HG02970 (cell line): ENCODE measurements at regions not wholly inside any gene's neighbourhood (a gene's known extent, or its start where the extent isn't known, plus 50 kb on each side); places are given as distances from the start of the nearest gene placed in this dataset.
"Not testable (repeated sequence)": the region's sequence is repeated elsewhere in the genome, so short reads cannot be mapped to it uniquely, and the experiment has no call there.

Experiments used
- ATAC-seq: cut with Tn5 transposase; IDR thresholded peaks from one replicate; pipeline ENCODE4 v1.9.1; 2021; ENCODE audit warnings: mild to moderate bottlenecking, moderate library complexity, moderate number of reproducible peaks; ENCODE audit not compliant: unreplicated experiment, low FRiP score

GRCh38 chr2:187857826-187858225 lies 303.6 kb upstream of the TFPI start:
- ATAC-seq = no peak

DNA sequence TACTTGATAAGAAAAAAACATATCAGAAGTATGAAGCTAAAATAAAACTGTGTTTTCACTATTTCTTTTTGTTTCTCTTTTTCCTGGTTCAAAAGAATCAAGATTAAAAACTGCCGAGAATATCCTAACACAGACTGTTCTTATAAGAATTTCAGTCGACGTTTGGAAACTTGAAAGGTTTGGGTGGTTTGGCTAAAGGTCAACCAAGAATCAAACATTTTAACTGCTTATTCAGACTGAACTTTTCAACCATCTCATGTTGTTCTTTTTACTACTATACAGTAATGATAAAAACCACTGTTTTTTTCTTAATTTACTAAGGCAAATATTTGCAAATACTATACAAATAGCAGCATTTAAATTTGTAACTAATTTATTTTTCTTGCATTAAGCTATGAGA lies 308.5 kb upstream of the TFPI start:
- no peak for ATAC-seq

DNA sequence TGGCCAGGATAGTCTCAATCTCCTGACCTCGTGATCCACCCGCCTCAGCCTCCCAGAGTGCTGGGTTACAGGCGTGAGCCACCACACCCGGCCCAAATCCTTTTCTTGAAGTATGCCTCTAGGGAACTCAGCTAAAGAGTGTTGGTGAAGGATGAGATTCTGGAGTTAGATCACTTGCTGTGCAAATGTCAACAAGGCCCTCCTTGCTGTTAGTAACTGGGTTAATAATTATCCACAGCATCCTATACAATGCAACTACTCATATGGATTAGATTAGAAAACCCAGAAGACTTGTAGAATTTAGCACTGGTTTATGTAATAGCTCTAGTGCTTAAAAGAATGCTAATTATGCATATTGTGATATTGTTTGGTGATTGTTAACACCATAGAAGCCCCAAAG lies 310.8 kb upstream of the TFPI start:
- ATAC-seq = no peak

DNA sequence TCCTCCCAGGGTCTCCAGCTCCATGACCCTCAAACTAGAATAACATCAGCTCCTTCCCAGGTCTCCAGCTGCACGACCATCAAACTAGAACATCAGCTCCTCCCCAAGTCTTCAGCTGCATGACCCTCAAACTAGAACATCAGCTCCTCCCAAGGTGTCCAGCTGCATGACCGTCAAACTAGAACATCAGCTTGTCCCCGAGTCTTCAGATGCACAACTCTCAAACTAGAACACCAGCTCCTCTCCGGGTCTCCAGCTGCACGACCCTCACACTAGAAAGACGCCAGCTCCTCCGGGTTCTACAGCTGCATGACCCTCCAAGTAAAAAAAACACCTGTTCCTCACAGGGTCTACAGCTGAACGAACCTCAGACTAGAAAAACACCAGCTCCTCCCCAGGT lies 312.9 kb upstream of the TFPI start:
- no peak for ATAC-seq

DNA sequence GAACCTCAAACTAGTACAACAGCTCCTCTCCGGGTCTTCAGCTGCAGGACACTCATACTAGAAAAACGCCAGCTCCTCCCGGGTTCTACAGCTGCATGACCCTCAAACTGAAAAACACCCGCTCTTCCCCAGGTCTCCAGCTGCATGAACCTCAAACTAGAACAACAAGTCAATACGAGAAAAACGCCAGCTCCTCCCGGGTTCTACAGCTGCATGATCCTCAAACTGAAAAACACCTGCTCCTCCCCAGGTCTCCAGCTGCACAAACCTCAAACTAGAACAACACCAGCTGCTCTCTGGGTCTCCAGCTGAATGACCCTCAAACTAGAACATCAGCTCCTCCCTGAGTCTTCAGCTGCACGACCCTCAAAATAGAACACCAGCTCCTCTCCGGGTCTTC lies 315.0 kb upstream of the TFPI start:
- ATAC-seq = no peak

GRCh38 chr2:187871506-187871905 lies 317.3 kb upstream of the TFPI start:
- ATAC-seq = no peak

- no peak for ATAC-seq
Measured at GRCh38 chr2:187873132-187873531, 318.9 kb upstream of the TFPI start.

DNA sequence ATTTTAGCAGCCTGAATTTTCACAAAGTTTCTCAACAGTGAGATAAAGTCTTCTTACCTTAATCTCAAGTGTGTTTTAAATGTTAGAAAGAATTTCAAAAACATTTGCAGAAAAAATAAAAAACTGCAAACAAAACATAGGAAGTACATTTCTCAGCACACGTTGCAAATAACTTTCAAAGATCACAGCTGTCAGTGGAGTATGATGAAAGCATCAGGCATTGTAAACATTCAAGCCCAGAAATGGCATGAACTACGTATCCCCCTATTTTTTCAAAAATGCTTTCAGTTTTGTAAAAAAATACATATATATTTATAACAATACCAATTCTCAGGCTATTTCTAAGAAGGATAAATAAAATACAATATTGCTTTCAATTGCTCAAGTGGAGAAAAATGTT lies 320.6 kb upstream of the TFPI start:
- no peak for ATAC-seq

- ATAC-seq = no peak
Measured at GRCh38 chr2:187875261-187876141, 321.3 kb upstream of the TFPI start.

DNA sequence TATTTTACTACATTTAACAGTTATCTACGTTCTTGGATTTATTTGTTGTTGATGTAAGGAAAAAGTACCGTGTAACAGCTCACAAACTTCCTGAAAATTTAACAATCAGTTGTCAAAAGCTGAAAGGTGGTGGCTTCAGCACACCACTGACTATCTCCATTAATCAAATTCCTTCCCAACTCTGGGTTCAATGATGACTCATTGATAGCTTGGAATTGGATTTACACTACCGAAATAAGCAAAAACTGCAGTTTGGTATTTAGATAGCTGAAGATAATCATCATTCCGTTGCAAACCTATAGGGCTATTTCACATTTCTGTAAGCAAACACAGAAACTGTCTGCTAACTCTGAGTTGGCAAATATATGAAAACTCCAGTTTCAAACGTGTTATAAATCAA lies 322.3 kb upstream of the TFPI start:
- ATAC-seq = no peak

GRCh38 chr2:187877391-187877790 lies 323.2 kb upstream of the TFPI start:
- no peak for ATAC-seq

GRCh38 chr2:187878112-187878511 lies 323.9 kb upstream of the TFPI start:
- no peak for ATAC-seq

GRCh38 chr2:187879491-187879890 lies 325.3 kb upstream of the TFPI start:
- no peak for ATAC-seq

GRCh38 chr2:187884003-187884402 lies 329.8 kb upstream of the TFPI start:
- ATAC-seq = no peak

- ATAC-seq = no peak
Measured at GRCh38 chr2:187890690-187891089, 336.5 kb upstream of the TFPI start.

DNA sequence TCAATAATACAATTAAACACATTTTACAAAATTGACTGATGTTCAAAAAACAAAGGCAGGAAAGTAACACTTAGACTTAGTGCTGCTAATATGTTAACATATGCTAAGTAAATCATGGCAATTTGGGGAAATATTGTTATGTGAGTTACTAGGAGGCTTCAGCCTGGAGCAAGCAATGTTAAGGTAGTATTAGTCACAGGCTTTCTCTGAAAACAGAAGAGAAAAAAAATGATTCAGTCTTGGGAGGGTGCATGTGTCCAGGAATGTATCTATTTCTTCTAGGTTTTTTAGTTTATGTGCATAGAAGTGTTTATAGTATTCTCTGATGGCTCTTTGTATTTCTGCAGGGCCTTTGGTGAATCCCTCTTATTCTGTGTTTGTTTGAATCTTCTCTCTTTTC lies 345.8 kb upstream of the TFPI start:
- no peak for ATAC-seq

GRCh38 chr2:187906021-187906420 lies 351.8 kb upstream of the TFPI start:
- no peak for ATAC-seq

DNA sequence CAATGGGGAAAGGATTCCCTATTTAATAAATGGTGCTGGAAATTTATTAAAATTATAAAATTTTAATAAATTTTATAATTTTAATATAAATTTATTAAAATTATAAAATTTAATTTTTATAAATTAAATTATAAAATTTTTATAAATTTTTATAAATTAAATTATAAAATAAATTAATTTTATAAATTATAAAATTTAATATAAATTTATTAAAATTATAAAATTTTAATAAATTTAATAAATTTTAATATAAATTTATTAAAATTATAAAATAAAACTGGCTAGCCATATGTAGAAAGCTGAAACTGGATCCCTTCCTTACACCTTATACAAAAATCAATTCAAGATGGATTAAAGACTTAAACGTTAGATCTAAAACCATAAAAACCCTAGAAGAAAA lies 356.7 kb upstream of the TFPI start:
- not testable (repeated sequence) for ATAC-seq

GRCh38 chr2:187912950-187913349 lies 358.7 kb upstream of the TFPI start:
- no peak for ATAC-seq

DNA sequence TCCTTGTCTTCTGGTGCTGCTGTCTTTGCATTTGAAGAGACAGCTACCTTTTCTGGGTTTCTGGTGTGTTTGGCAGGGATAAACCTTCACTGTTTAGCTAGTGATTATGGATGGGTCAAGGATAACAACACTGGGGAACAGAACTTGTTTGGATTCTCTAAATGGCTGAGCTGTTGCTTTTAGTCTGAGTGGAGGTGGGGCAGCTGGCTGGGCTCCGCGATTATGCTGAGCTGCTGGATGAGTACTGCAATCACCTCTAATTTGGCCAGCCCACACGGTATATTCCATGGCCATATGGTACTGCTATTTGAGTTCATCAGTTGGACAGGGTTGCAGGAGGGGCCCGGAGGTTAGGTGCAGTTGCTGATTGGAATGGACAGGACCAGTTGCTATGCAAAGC lies 361.6 kb upstream of the TFPI start:
- ATAC-seq = no peak

DNA sequence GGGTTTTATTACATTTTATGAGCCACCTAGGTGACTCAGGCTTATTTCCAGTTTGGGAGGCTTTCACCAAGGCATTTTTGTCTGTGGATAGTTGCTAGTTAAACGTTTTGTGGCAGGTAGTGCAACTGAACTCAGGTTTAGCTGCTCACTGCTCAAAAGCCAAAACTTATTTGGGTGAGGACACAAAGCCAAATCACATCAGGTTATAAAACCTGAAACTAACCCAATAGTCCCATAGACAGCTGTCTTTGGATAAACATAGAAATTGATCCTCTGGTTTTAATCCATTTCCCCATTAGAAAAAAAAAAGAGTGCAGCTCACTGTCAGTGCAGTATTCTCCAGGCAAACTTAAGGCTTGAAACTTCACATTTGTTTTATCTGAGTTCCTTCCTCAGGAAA lies 362.6 kb upstream of the TFPI start:
- ATAC-seq = no peak

DNA sequence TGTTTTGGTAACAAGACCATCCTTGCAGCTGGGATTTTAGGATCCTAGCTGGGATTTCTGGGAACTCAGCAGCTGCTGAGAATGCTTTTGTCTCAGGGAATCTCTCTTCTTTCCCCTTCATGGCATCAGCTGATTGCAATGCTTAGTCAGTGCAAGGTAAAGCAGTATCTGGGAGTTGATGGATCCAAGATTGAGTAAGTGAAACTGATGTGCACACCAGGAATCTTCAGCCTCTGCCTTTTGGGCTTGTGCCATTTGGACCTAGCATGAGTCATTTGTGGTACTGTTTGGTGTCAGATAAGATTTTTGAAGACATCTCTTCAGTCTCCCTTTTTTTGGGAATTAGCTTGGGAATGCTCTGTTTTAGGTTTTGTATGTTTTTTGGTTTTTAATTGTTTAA lies 363.3 kb upstream of the TFPI start:
- no peak for ATAC-seq
